Liver (tissue), 3 donors: ENCODE measurements at regions not wholly inside any gene's neighbourhood (a gene's known extent, or its start where the extent isn't known, plus 50 kb on each side); places are given as distances from the start of the nearest gene placed in this dataset.

Experiments used
- EGR1 ChIP-seq, 2 donors: IDR thresholded peaks; 2 replicates each; pipeline ENCODE4 v1.6.1; 2016 to 2018; ENCODE audit warnings: antibody characterized with exemption in 2 of 2, low read depth in 2 of 2
- FOXA1 ChIP-seq: IDR thresholded peaks from 2 replicates; pipeline ENCODE4 v1.6.1; 2016; ENCODE audit warnings: antibody characterized with exemption
- GABPA ChIP-seq, 2 donors: IDR thresholded peaks in 1 of 2; conservative IDR thresholded peaks in 1 of 2; 2 replicates each; pipeline ENCODE4 v1.6.1; 2016; ENCODE audit warnings: antibody characterized with exemption in 2 of 2, mild to moderate bottlenecking in 1 of 2, moderate library complexity in 1 of 2
- HNF4A ChIP-seq, 2 donors: conservative IDR thresholded peaks; 2 replicates each; pipeline ENCODE4 v1.6.1; 2016; ENCODE audit warnings: antibody characterized with exemption in 2 of 2, mild to moderate bottlenecking in 2 of 2
- JUND ChIP-seq, 2 donors: IDR thresholded peaks; 2 replicates each; pipeline ENCODE4 v1.6.1; 2016; ENCODE audit warnings: antibody characterized with exemption in 2 of 2
- NR2F2 ChIP-seq: IDR thresholded peaks from 2 replicates; pipeline ENCODE4 v1.6.1; 2016; ENCODE audit warnings: antibody characterized with exemption
- RAD21 ChIP-seq, 2 donors: IDR thresholded peaks; 2 replicates each; pipeline ENCODE4 v1.6.1; 2016; ENCODE audit warnings: antibody characterized with exemption in 2 of 2, mild to moderate bottlenecking in 2 of 2
- TAF1 ChIP-seq: conservative IDR thresholded peaks from 2 replicates; pipeline ENCODE4 v1.6.1; 2016; ENCODE audit warnings: antibody characterized with exemption, mild to moderate bottlenecking
- TF ChIP-seq, protein P1 (sequence below): fragments of 150-350 bp; IDR thresholded peaks from 2 replicates; pipeline ENCODE4 v1.5.1; 2017; ENCODE audit warnings: improper control_type of control experiment, low read depth, low read length; ENCODE audit not compliant: missing input control
- TF ChIP-seq, protein P2 (sequence below): IDR thresholded peaks from 2 replicates; pipeline ENCODE4 v1.6.1; 2016; ENCODE audit warnings: antibody characterized with exemption
- TF ChIP-seq, protein P3 (sequence below): IDR thresholded peaks from 2 replicates; pipeline ENCODE4 v1.6.1; 2016; ENCODE audit warnings: antibody characterized with exemption, mild to moderate bottlenecking
- TF ChIP-seq, protein P4 (sequence below): IDR thresholded peaks from 2 replicates; pipeline ENCODE4 v1.6.1; 2016; ENCODE audit warnings: antibody characterized with exemption
- donor health status: healthy.
- donor health status: healthy.

DNA sequence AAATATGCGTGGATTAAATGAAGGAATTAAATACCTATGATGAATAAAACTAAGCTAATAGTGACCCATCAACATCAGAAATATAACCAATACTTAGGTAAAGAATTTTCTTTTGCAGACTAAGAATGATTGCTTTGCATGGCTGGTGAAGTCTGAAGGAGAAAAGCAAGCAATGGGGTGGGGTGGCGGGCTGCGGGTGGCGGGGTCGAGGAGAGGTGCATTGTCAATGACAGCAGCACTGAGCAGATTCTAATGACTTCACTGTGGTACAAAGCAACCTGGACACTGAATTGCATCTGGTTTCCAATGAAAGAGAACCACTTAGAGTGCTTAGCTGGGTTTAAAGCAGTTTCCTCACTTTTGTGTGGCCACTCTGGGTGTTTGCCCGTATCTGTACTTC lies 171.5 kb upstream of the IL12A start:
- no peak for TF ChIP-seq TAF1
- TF ChIP-seq, protein P1, sequence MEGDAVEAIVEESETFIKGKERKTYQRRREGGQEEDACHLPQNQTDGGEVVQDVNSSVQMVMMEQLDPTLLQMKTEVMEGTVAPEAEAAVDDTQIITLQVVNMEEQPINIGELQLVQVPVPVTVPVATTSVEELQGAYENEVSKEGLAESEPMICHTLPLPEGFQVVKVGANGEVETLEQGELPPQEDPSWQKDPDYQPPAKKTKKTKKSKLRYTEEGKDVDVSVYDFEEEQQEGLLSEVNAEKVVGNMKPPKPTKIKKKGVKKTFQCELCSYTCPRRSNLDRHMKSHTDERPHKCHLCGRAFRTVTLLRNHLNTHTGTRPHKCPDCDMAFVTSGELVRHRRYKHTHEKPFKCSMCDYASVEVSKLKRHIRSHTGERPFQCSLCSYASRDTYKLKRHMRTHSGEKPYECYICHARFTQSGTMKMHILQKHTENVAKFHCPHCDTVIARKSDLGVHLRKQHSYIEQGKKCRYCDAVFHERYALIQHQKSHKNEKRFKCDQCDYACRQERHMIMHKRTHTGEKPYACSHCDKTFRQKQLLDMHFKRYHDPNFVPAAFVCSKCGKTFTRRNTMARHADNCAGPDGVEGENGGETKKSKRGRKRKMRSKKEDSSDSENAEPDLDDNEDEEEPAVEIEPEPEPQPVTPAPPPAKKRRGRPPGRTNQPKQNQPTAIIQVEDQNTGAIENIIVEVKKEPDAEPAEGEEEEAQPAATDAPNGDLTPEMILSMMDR, result no peak
- TF ChIP-seq, protein P2, sequence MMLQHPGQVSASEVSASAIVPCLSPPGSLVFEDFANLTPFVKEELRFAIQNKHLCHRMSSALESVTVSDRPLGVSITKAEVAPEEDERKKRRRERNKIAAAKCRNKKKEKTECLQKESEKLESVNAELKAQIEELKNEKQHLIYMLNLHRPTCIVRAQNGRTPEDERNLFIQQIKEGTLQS, result no peak
- no peak for TF ChIP-seq HNF4A (conservative IDR thresholded peaks at IDR 0.05)
- TF ChIP-seq GABPA (IDR thresholded peaks at IDR 0.05 in 1 of 2, conservative IDR thresholded peaks at IDR 0.05 in 1 of 2), result no peak
- TF ChIP-seq JUND (IDR thresholded peaks at IDR 0.05), result no peak
- TF ChIP-seq EGR1 (IDR thresholded peaks at IDR 0.05; ENCODE audit: low read depth in 2 of 2), result no peak
- TF ChIP-seq, protein P3, sequence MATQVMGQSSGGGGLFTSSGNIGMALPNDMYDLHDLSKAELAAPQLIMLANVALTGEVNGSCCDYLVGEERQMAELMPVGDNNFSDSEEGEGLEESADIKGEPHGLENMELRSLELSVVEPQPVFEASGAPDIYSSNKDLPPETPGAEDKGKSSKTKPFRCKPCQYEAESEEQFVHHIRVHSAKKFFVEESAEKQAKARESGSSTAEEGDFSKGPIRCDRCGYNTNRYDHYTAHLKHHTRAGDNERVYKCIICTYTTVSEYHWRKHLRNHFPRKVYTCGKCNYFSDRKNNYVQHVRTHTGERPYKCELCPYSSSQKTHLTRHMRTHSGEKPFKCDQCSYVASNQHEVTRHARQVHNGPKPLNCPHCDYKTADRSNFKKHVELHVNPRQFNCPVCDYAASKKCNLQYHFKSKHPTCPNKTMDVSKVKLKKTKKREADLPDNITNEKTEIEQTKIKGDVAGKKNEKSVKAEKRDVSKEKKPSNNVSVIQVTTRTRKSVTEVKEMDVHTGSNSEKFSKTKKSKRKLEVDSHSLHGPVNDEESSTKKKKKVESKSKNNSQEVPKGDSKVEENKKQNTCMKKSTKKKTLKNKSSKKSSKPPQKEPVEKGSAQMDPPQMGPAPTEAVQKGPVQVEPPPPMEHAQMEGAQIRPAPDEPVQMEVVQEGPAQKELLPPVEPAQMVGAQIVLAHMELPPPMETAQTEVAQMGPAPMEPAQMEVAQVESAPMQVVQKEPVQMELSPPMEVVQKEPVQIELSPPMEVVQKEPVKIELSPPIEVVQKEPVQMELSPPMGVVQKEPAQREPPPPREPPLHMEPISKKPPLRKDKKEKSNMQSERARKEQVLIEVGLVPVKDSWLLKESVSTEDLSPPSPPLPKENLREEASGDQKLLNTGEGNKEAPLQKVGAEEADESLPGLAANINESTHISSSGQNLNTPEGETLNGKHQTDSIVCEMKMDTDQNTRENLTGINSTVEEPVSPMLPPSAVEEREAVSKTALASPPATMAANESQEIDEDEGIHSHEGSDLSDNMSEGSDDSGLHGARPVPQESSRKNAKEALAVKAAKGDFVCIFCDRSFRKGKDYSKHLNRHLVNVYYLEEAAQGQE, result no peak
- TF ChIP-seq FOXA1, result no peak
- TF ChIP-seq RAD21 (IDR thresholded peaks at IDR 0.05), result no peak
- no peak for TF ChIP-seq NR2F2
- TF ChIP-seq, protein P4, sequence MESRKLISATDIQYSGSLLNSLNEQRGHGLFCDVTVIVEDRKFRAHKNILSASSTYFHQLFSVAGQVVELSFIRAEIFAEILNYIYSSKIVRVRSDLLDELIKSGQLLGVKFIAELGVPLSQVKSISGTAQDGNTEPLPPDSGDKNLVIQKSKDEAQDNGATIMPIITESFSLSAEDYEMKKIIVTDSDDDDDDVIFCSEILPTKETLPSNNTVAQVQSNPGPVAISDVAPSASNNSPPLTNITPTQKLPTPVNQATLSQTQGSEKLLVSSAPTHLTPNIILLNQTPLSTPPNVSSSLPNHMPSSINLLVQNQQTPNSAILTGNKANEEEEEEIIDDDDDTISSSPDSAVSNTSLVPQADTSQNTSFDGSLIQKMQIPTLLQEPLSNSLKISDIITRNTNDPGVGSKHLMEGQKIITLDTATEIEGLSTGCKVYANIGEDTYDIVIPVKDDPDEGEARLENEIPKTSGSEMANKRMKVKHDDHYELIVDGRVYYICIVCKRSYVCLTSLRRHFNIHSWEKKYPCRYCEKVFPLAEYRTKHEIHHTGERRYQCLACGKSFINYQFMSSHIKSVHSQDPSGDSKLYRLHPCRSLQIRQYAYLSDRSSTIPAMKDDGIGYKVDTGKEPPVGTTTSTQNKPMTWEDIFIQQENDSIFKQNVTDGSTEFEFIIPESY, result no peak
